Hypothalamus (tissue), 51 donors: ENCODE measurements at regions not wholly inside any gene's neighbourhood (a gene's known extent, or its start where the extent isn't known, plus 50 kb on each side); places are given as distances from the start of the nearest gene placed in this dataset.
"Not testable (repeated sequence)": the region's sequence is repeated elsewhere in the genome, so short reads cannot be mapped to it uniquely, and the experiment has no call there.

Source experiments
- DNase-seq, 51 donors: peaks; one replicate each; lab custom pipeline; 2025; lab: John Stamatoyannopoulos, UW

DNA sequence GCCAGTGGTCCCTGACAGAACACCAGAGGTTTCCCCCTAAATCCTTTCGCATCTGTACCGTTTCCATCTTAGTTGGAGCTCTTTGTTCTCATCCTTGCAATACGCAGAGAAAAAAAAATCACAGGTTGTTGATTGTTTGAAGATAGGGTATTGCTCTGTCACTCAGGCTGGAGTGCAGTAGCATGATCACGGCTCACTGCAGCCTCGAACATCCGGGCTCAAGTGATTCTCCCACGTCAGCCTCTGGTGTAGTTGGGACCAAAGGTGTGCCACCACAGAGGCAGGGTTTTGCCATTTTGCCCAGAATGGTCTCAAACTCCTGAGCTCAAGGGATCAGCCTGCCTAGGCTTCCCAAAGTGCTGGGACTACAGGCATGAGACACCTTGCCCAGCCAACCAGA is 185.9 kb downstream of the FAM72C start:
- not testable (repeated sequence) for DNase-seq

GRCh38 chr1:143784239-143784882 is 187.4 kb downstream of the FAM72C start:
- not testable (repeated sequence) for DNase-seq

- not testable (repeated sequence) for DNase-seq
Observed at GRCh38 chr1:143778178-143778577, 193.6 kb downstream of the FAM72C start.

- peak in 5 of 51 donors; percentile 1 to 57 (median 18) for DNase-seq
Observed at GRCh38 chr1:143764831-143765230, 207.0 kb downstream of the FAM72C start.

- not testable (repeated sequence) for DNase-seq
Observed at GRCh38 chr1:143760366-143760765, 211.4 kb downstream of the FAM72C start.

- not testable (repeated sequence) for DNase-seq
Observed at GRCh38 chr1:143755961-143756360, 215.8 kb downstream of the FAM72C start.

DNA sequence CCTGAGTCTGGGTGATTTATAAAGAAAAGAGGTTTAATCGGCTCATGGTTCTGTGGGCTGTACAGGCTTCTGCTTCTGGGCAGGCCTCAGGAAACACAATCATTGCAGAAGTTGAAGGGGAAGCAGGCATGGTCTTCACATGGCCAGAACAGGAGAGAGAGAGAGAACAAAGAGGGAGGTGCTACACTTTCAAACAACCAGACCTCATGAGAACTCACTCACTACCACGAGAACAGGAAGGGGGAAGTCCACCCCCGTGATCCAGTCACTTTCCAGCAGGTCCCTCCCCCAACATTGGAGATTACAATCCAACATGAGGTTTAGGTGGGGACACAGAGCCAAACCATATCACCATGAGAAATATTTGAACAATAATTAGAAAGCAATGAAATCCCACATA is 222.9 kb downstream of the FAM72C start:
- DNase-seq: peak in 1 of 51 donors; percentile 5

- DNase-seq: peak in 1 of 51 donors; percentile 23
Observed at GRCh38 chr1:143736562-143736961, 235.2 kb downstream of the FAM72C start.

DNA sequence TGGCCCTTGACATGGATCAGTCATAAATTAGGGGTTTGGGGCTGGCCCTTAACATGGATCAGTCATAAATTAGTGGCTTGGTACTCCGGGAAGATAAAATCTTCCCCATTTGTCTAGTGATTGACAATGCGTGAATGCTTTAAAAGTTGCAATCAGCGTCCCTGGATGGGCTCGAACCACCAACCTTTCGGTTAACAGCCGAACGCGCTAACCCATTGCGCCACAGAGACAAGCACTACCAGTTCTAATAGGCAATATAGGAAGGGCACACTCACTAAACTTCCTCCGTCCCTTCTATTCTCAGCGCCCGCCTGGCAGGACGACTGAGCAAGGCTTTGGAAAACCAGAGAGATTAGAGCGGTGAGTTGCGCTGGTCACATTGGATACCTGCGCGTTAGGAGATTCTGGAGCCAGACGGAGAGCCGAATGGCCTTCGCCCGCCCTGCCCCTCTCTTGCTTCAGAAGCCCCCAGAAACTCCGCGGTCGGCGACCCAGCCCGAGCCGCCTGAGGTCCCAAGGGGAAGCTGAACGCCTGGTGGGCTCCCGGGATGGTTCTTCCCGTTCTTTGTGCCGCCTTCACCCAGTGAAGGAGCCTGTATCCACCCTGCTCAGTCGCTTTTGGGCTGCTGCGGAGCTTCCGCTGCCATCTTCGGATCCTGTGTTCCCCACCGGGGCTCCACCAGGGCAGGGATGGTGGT is 235.9 kb downstream of the FAM72C start:
- peak in 6 of 51 donors; percentile 5 to 32 (median 18) for DNase-seq

- DNase-seq: not testable (repeated sequence)
Observed at GRCh38 chr1:143734261-143734660, 237.5 kb downstream of the FAM72C start.

GRCh38 chr1:143730890-143731289 is 240.9 kb downstream of the FAM72C start:
- DNase-seq: not testable (repeated sequence)

DNA sequence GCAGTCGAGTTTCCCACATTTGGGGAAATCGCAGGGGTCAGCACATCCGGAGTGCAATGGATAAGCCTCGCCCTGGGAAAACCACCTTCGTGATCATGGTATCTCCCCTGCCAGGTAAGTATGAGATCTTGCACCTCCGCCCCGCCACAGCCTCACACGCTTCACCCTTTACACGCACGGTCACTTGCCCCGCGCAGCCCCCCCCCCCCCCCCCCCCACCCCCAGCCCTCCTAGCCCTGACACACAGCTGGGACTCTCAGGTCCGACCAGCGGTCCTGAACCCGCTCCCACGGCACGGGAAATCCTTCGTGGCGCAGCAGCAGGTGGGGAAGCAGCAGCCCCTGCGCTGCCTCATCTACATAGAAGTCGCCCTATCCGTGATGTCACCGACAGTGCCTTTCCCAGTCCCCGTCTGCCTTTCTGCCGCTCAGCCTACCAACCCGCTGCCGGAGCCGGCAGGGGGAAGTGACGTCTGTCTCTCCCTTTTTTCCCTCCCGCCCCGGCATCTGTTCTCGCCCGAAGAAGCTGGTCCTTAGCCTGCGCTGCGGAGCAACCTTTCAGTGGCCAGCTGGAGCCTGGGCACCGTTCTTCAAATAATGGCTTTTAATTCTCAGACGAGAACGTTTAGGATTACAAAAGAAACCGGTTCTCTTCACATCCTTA is 242.2 kb downstream of the FAM72C start:
- DNase-seq: peak in 14 of 51 donors; percentile 3 to 66 (median 13)

- not testable (repeated sequence) for DNase-seq
Observed at GRCh38 chr1:143728802-143729448, 242.9 kb downstream of the FAM72C start.

DNA sequence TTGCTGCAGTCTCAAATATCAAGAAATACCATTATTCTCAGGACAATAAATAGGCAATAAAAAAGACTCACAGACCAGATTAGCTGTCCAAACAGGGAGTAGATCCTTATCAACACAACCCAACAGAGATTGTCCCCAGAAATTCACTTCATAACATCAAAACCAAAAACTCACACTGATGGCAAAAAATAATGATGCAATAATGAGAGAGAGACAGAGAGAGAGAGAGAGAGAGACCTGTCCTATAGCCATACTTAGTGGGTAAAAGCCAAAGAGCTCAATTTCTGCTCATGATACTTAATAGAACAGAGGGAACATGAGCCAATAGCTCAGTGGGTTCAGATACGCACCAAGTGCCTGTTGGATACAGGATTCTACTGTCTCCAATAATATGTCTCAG is 244.5 kb downstream of the FAM72C start:
- DNase-seq: no peak

GRCh38 chr1:143721024-143721373 is 250.8 kb downstream of the FAM72C start:
- no peak for DNase-seq

DNA sequence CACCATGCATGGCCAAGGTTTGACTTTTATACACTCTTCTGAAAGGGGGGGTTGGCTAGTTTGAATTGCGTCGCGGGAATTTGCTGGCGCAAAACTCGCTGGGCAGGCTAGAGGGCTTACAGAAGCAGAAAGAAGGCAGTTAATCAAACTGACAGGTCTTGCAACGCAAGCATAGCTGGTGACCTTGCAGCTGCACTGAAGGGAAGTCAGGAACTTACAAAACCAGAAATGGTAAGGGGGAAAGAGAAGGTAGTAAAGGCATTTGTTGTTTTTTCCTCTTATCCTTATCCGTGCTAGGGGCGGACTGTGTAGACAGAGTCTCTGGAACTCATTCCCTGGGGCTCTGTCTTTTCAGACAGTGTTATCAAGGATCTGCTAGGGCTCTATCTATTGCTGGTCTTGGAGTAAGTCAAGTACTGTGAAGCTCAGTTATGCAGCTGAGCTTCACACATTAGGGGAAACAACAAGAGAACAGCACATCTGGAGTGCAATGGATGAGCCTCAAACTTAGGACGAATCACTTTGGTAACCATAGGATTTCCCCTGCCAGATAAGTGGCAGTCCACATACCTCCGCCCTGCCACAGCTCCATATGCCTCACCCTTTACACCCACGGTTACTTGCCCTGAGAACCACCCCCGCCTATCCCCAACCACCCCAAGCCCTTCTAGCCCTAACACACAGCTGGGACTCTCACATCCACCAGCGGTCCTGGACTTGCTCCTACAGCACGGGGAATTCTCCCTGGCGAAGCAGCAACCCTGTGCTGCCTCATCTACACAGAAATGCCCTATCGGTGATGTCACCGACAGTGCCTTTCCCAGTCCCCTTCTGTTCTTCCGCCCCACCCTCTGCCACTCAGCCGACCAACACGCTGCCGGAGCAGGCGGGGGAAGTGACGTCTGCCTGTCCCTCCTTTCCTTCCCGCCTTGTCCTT is 251.4 kb downstream of the FAM72C start:
- DNase-seq: peak in 11 of 51 donors; percentile 1 to 55 (median 9)

DNA sequence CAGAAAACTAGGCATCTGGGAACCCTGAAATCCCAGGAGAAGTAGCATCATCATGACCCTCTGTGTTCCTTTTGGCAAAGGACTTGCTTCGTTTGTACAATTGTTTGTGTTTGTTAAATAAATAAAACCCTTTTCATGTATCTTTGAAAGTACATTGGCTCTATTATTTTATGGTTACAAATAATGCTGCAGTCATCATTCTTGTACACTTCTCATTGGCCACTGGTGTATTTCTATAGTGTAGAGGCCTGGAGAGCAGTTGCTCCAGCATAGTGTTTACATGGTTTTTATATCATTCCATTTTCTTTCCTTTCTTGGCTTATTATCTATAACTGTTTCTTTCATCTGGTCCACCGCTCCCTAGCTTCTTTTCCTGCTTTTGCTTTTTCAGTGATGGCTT is 253.3 kb downstream of the FAM72C start:
- no peak for DNase-seq

DNA sequence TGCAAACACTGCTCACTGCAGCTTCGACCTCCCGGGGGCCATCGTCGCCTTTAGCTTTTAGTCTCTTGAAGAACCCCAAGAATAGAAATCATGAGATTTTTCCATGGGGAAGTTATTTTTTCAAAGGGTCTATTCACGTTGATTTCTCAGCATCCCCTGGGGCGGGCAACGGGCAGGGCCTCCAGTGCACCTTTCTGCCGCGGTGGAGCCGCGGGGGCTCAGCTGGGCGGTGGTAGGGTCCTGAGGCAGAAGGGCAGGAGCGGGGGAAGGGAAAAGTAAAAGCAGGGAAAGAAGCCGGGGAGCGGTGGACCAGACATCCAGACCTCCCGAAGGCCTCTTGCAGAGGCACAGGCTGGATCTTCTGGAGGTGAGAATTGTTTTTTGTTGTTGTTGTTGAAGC is 253.8 kb downstream of the FAM72C start:
- DNase-seq: no peak

- no peak for DNase-seq
Observed at GRCh38 chr1:143717434-143717833, 254.4 kb downstream of the FAM72C start.

DNA sequence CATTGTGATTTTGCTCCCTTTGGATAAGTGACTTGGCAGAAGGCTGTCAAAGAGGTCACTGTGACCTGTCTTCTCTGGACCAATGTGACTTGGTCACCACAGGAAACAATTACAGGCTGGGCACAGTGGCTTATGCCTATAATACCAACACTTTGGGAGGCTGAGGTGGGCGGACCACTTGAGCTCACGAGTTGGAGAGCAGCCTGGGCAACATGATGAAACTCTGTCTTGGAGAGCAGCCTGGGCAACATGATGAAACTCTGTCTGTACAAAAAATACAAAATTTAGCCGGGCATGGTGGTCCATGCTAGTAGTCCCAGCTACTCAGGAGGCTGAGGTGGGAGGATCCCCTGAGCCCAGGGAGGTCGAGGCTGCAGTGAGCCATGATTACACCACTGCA is 256.9 kb downstream of the FAM72C start:
- not testable (repeated sequence) for DNase-seq
